ENCODE measurements at regions not wholly inside any gene's neighbourhood (a gene's known extent, or its start where the extent isn't known, plus 50 kb on each side); places are given as distances from the start of the nearest gene placed in this dataset.

GRCh38 chr10:29881336-29881771, 178.0 kb downstream of the JCAD start:
- no TSS peak for BruUV-seq (replicated peaks)
- no peak for FAIRE-seq

More at GRCh38 chr10:29881336-29881771, 178.0 kb downstream of the JCAD start:
- Histone ChIP-seq H4K20me1 (replicated peaks; ENCODE audit: control insufficient read depth, insufficient read depth, low read length) (no peaks in the 10 kb centered on the region; the same call in 1 of the 2 replicates), H2AFZ (ENCODE audit: low read depth, low read length) (no peak overlapping the region), H3K27me3 (ENCODE audit: control insufficient read depth in 2 of 2, insufficient read depth in 2 of 2, low read length in 2 of 2) (peaks cover 0 to 25% of the 10 kb centered on the region in 2 experiments; a peak in 3 of 5 replicates), H3K4me3 (no peak overlapping the region), H3K27ac (ENCODE audit: extremely low read depth, low read depth, low read length) (no peak overlapping the region), H3K9ac (ENCODE audit: insufficient read depth in 1 of 2, low read depth in 2 of 2, low read length in 2 of 2) (no peak overlapping the region), H3K9me3 (replicated peaks; ENCODE audit: control insufficient read depth, insufficient read depth, low read depth, low read length) (no peaks in the 10 kb centered on the region), H3K9me1 (ENCODE audit: control insufficient read depth, insufficient read depth, low read length) (no peaks in the 10 kb centered on the region), H3K79me2 (ENCODE audit: control insufficient read depth, insufficient read depth, low read length) (no peaks in the 10 kb centered on the region), H3K4me2 (ENCODE audit: insufficient read depth, low read length) (no peak overlapping the region), H3K36me3 (ENCODE audit: control insufficient read depth, insufficient read depth, low read length) (no peaks in the 10 kb centered on the region), H3K4me1 (replicated peaks in 1 of 2; ENCODE audit: control insufficient read depth in 2 of 2, insufficient read depth in 2 of 2, low read length in 2 of 2) (no peaks in the 10 kb centered on the region)
- intact Hi-C loops (cut with micrococcal nuclease) (no loop called here), in situ Hi-C loops (cut with MboI) (no loop called here)
- 2% methylated on average over 9 of the region's 9 CpGs for WGBS (ENCODE audit: insufficient coverage, low coverage, missing lambda C conversion rate)
- ATAC-seq (no peak), DNase-seq (ENCODE audit: extremely low read depth in 1 of 4, low spot score in 3 of 4) (no peak)
- no peak for TF ChIP-seq YBX1 (IDR thresholded peaks at IDR 0.05)
- TF ChIP-seq ARNT (IDR thresholded peaks at IDR 0.05), result no peak
- no peak for TF ChIP-seq PHF21A (IDR thresholded peaks at IDR 0.05; ENCODE audit: borderline replicate concordance, low read depth)
- TF ChIP-seq SAP30 (IDR thresholded peaks at IDR 0.05; ENCODE audit: borderline replicate concordance, insufficient read depth, low read depth, low read length, poor library complexity, severe bottlenecking), result no peak
- TF ChIP-seq TARDBP (IDR thresholded peaks at IDR 0.05), result no peak
- no peak for TF ChIP-seq ZNF551 (CRISPR knock-in tag; IDR thresholded peaks at IDR 0.05)
- TF ChIP-seq SMAD3 (CRISPR knock-in tag; conservative IDR thresholded peaks at IDR 0.05), result no peak
- no peak for TF ChIP-seq ZNF655 (CRISPR knock-in tag; IDR thresholded peaks at IDR 0.05)
- no peak for TF ChIP-seq SFPQ (IDR thresholded peaks at IDR 0.05; ENCODE audit: low read depth, low read length)
- no peak for TF ChIP-seq SNIP1 (IDR thresholded peaks at IDR 0.05; ENCODE audit: low read depth)
- CTCF ChIA-PET (ENCODE audit: low intra/inter-chr PET ratio), result no interaction called here
- POLR2A ChIA-PET, result no interaction called here

Measured in K562 (cell line).